ENCODE measurements at regions not wholly inside any gene's neighbourhood (a gene's known extent, or its start where the extent isn't known, plus 50 kb on each side); places are given as distances from the start of the nearest gene placed in this dataset.

DNA sequence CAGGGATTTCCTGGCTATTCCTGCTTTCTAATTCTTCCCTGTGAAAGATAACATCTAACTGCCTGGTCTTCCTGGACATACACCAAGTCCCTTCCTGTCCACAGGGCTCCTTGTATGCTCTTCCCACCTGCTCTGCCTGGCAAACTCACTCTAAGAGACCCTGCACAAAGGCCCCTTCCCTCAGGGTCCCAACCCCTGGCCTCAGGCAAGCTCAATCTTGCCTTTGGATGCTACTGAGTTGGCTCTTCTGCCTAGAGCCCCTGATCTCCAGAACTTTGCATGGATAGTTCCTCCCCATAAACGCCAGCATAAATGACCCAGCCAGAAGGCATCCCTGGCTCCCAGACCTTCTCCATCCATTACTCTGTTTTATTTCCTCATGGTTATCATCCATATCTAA, 98.3 kb upstream of the OTOS start:
- H3K9me3 ChIP-seq (ENCODE audit: insufficient read depth, low read depth, low read length): no peaks in the 10 kb centered on the region
- no peak overlapping the region for H2AK5ac ChIP-seq (ENCODE audit: low read length)
- no peak overlapping the region for H3K9ac ChIP-seq (ENCODE audit: low read length)
- H4K8ac ChIP-seq (ENCODE audit: low read depth, low read length): no peak overlapping the region
- no peak overlapping the region for H4K91ac ChIP-seq (ENCODE audit: low read depth, low read length)
- H4K12ac ChIP-seq (ENCODE audit: low read depth, low read length): no peak overlapping the region
- H3K4me1 ChIP-seq (ENCODE audit: control insufficient read depth in 1 of 2, insufficient read depth in 2 of 2, low read length in 2 of 2): no peaks in the 10 kb centered on the region
- H3K27ac ChIP-seq (ENCODE audit: low read depth, low read length): no peak overlapping the region
- no peaks in the 10 kb centered on the region for H3K79me1 ChIP-seq (ENCODE audit: low read length)
- no peak overlapping the region for H2AFZ ChIP-seq (ENCODE audit: insufficient read depth, low read length, poor library complexity)
- H2BK120ac ChIP-seq (ENCODE audit: insufficient read depth, low read length, poor library complexity): no peak overlapping the region
- no peaks in the 10 kb centered on the region for H3K79me2 ChIP-seq (ENCODE audit: control insufficient read depth, insufficient read depth, low read length, poor library complexity)
- DNase-seq: no peak
- no peak overlapping the region for H3K4ac ChIP-seq (ENCODE audit: low read depth, low read length)
- H3K23ac ChIP-seq (ENCODE audit: low read length): no peak overlapping the region
- no peak overlapping the region for H3K18ac ChIP-seq (ENCODE audit: low read length)
- no peak overlapping the region for H2BK12ac ChIP-seq (ENCODE audit: low read length)
- no peak overlapping the region for H3K14ac ChIP-seq (ENCODE audit: low read length)
- no peaks in the 10 kb centered on the region for H3K27me3 ChIP-seq (ENCODE audit: insufficient read depth, low read length)
- no peaks in the 10 kb centered on the region for H3K36me3 ChIP-seq (ENCODE audit: control insufficient read depth in 1 of 2, insufficient read depth in 2 of 2, low read length in 2 of 2)
- H2BK5ac ChIP-seq (ENCODE audit: low read depth, low read length, poor library complexity): no peak overlapping the region
- no CpG with 5 or more reads among the region's 1 CpG for WGBS (ENCODE audit: extremely low coverage, insufficient coverage, insufficient read length)
- H3K4me3 ChIP-seq (ENCODE audit: low read depth, low read length): no peak overlapping the region
- no peak overlapping the region for H3K4me2 ChIP-seq (ENCODE audit: low read length)

DNA sequence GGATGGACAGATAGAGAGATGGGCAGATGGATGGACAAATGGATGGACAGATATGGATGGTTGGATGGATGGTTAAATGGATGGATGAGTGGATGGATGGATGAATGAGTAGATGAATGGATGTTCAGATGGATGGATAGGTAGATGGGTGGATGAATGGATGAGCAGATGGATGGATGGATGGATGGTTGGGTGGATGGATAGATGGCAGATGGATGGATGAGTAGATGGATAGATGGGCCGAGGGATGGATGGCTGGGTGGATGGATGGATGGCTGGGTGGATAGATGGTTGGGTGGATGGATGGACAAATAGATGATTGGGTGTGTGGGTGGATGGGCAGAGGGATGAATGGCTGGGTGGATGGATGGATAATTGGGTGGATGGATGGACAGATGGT, 98.9 kb upstream of the OTOS start:
- Histone ChIP-seq H2BK120ac (ENCODE audit: insufficient read depth, low read length, poor library complexity) (no peak overlapping the region), H3K27me3 (ENCODE audit: insufficient read depth, low read length) (no peaks in the 10 kb centered on the region), H2AK5ac (ENCODE audit: low read length) (no peak overlapping the region), H3K4ac (ENCODE audit: low read depth, low read length) (no peak overlapping the region), H4K8ac (ENCODE audit: low read depth, low read length) (no peak overlapping the region), H3K9me3 (ENCODE audit: insufficient read depth, low read depth, low read length) (no peaks in the 10 kb centered on the region), H3K27ac (ENCODE audit: low read depth, low read length) (no peak overlapping the region), H3K23ac (ENCODE audit: low read length) (no peak overlapping the region), H2AFZ (ENCODE audit: insufficient read depth, low read length, poor library complexity) (no peak overlapping the region), H3K79me1 (ENCODE audit: low read length) (no peaks in the 10 kb centered on the region), H4K91ac (ENCODE audit: low read depth, low read length) (no peak overlapping the region), H3K14ac (ENCODE audit: low read length) (no peak overlapping the region), H2BK5ac (ENCODE audit: low read depth, low read length, poor library complexity) (no peak overlapping the region), H3K9ac (ENCODE audit: low read length) (no peak overlapping the region), H3K4me1 (ENCODE audit: control insufficient read depth in 1 of 2, insufficient read depth in 2 of 2, low read length in 2 of 2) (no peaks in the 10 kb centered on the region), H3K36me3 (ENCODE audit: control insufficient read depth in 1 of 2, insufficient read depth in 2 of 2, low read length in 2 of 2) (no peaks in the 10 kb centered on the region), H3K79me2 (ENCODE audit: control insufficient read depth, insufficient read depth, low read length, poor library complexity) (no peaks in the 10 kb centered on the region), H2BK12ac (ENCODE audit: low read length) (no peak overlapping the region), H3K4me2 (ENCODE audit: low read length) (no peak overlapping the region), H3K4me3 (ENCODE audit: low read depth, low read length) (no peak overlapping the region), H3K18ac (ENCODE audit: low read length) (no peak overlapping the region), H4K12ac (ENCODE audit: low read depth, low read length) (no peak overlapping the region)
- no CpG with 5 or more reads among the region's 1 CpG for WGBS (ENCODE audit: extremely low coverage, insufficient coverage, insufficient read length)
- no peak for DNase-seq

DNA sequence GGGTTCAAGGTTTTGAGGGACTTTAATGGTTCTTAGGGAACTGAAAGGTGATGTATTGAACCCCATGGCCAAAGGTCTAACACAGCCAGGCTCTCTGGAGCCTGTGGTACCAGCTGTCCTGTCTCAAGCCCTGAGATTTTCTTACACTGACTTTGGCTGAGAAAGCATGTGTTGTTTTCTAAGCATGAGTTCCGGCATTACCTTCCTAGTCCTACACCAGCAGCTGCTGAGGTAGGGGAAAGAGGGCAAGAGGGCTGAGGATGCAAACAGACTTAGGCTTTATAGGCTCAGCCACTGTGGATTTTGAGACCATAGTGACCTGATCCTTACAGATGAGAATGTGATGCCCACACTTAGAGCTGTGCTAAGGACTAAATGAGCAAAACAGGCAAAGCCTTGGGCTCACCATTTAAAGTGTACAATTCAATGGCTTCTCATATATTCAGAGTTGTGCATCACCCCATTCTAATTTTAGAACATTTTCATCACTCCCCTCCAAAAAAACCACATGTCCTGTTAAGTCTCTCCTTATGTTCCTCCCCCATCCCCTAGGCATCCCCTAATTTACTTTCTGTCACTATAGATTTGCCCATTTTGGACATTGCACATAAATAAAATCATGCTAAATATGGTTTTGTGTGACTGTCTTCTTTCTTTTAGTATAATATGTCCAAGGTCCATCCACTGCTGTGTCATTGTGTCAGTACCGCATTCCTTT, 99.7 kb upstream of the OTOS start:
- H4K8ac ChIP-seq (ENCODE audit: low read depth, low read length): no peak overlapping the region
- H3K9ac ChIP-seq (ENCODE audit: low read length): no peak overlapping the region
- no peak overlapping the region for H2BK12ac ChIP-seq (ENCODE audit: low read length)
- H3K4me1 ChIP-seq (ENCODE audit: control insufficient read depth in 1 of 2, insufficient read depth in 2 of 2, low read length in 2 of 2): no peaks in the 10 kb centered on the region
- no peaks in the 10 kb centered on the region for H3K36me3 ChIP-seq (ENCODE audit: control insufficient read depth in 1 of 2, insufficient read depth in 2 of 2, low read length in 2 of 2)
- no peak overlapping the region for H4K12ac ChIP-seq (ENCODE audit: low read depth, low read length)
- no peak overlapping the region for H3K18ac ChIP-seq (ENCODE audit: low read length)
- no CpG with 5 or more reads among the region's 2 CpGs for WGBS (ENCODE audit: extremely low coverage, insufficient coverage, insufficient read length)
- no peak overlapping the region for H3K27ac ChIP-seq (ENCODE audit: low read depth, low read length)
- H3K79me2 ChIP-seq (ENCODE audit: control insufficient read depth, insufficient read depth, low read length, poor library complexity): no peaks in the 10 kb centered on the region
- no peaks in the 10 kb centered on the region for H3K79me1 ChIP-seq (ENCODE audit: low read length)
- no peaks in the 10 kb centered on the region for H3K27me3 ChIP-seq (ENCODE audit: insufficient read depth, low read length)
- H3K4me2 ChIP-seq (ENCODE audit: low read length): no peak overlapping the region
- H3K4ac ChIP-seq (ENCODE audit: low read depth, low read length): no peak overlapping the region
- H2AFZ ChIP-seq (ENCODE audit: insufficient read depth, low read length, poor library complexity): no peak overlapping the region
- no peak overlapping the region for H2BK5ac ChIP-seq (ENCODE audit: low read depth, low read length, poor library complexity)
- H3K14ac ChIP-seq (ENCODE audit: low read length): no peak overlapping the region
- no peak overlapping the region for H3K4me3 ChIP-seq (ENCODE audit: low read depth, low read length)
- H4K91ac ChIP-seq (ENCODE audit: low read depth, low read length): no peak overlapping the region
- no peak overlapping the region for H2BK120ac ChIP-seq (ENCODE audit: insufficient read depth, low read length, poor library complexity)
- no peak overlapping the region for H3K23ac ChIP-seq (ENCODE audit: low read length)
- no peaks in the 10 kb centered on the region for H3K9me3 ChIP-seq (ENCODE audit: insufficient read depth, low read depth, low read length)
- DNase-seq: no peak
- no peak overlapping the region for H2AK5ac ChIP-seq (ENCODE audit: low read length)

DNA sequence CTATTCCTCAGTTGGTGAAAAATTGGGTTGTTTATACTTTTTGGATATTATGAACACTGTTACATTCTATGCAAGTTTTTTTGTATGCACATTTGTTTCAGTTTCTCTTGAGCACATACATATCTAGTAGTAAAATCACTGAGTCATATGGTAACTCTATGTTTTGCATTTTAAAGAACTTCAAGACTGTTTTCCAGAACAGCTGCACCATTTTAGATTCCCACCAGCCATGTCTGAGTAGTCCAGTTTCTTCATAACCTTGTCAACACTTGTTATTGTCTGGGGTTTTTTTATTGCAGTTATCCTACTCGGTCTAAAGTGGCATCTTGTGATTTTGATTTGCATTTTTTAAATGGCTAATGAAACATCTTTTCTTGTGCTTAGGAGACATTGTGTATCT, 100.3 kb upstream of the OTOS start:
- Histone ChIP-seq H3K27me3 (ENCODE audit: insufficient read depth, low read length) (no peaks in the 10 kb centered on the region), H2BK12ac (ENCODE audit: low read length) (no peak overlapping the region), H3K4me1 (ENCODE audit: control insufficient read depth in 1 of 2, insufficient read depth in 2 of 2, low read length in 2 of 2) (no peaks in the 10 kb centered on the region), H3K79me2 (ENCODE audit: control insufficient read depth, insufficient read depth, low read length, poor library complexity) (no peaks in the 10 kb centered on the region), H2BK120ac (ENCODE audit: insufficient read depth, low read length, poor library complexity) (no peak overlapping the region), H3K14ac (ENCODE audit: low read length) (no peak overlapping the region), H3K9ac (ENCODE audit: low read length) (no peak overlapping the region), H2AFZ (ENCODE audit: insufficient read depth, low read length, poor library complexity) (no peak overlapping the region), H3K9me3 (ENCODE audit: insufficient read depth, low read depth, low read length) (no peaks in the 10 kb centered on the region), H2AK5ac (ENCODE audit: low read length) (no peak overlapping the region), H4K91ac (ENCODE audit: low read depth, low read length) (no peak overlapping the region), H4K12ac (ENCODE audit: low read depth, low read length) (no peak overlapping the region), H3K18ac (ENCODE audit: low read length) (no peak overlapping the region), H3K23ac (ENCODE audit: low read length) (no peak overlapping the region), H3K27ac (ENCODE audit: low read depth, low read length) (no peak overlapping the region), H2BK5ac (ENCODE audit: low read depth, low read length, poor library complexity) (no peak overlapping the region), H3K4me2 (ENCODE audit: low read length) (no peak overlapping the region), H3K4me3 (ENCODE audit: low read depth, low read length) (no peak overlapping the region), H4K8ac (ENCODE audit: low read depth, low read length) (no peak overlapping the region), H3K4ac (ENCODE audit: low read depth, low read length) (no peak overlapping the region), H3K79me1 (ENCODE audit: low read length) (no peaks in the 10 kb centered on the region), H3K36me3 (ENCODE audit: control insufficient read depth in 1 of 2, insufficient read depth in 2 of 2, low read length in 2 of 2) (no peaks in the 10 kb centered on the region)
- DNase-seq: peak in 1 of 2 donors; percentile 37
- WGBS (ENCODE audit: extremely low coverage, insufficient coverage, insufficient read length): no CpG with 5 or more reads among the region's 1 CpG
